ENCODE measurements at regions not wholly inside any gene's neighbourhood (a gene's known extent, or its start where the extent isn't known, plus 50 kb on each side); places are given as distances from the start of the nearest gene placed in this dataset.

GRCh38 chr10:94043431-94043990, 49.8 kb downstream of the PLCE1 start:
- no peak for DNase-seq

- DNase-seq, result no peak
Measured at GRCh38 chr10:94046098-94046497, 52.4 kb downstream of the PLCE1 start.

DNA sequence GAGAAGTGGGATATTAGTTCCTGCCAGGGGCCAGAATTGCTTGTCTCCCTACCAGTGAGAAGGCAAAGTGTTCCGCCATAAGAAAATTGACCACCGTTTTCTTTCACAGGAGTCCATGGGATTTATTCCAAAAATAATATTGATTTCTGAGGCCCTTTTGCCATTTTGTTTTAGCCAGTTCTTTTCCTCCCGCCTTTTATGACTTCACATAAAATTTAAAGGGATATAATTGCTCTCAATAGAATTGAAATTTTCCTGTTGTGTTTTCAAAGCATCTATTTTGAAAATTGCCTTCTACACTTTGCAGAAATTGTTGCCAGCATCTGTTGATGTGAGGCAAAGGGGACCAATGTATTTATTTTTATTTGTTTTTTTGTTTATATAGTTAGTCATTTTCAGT, 53.6 kb downstream of the PLCE1 start:
- DNase-seq, result no peak

- DNase-seq, result no peak
Measured at GRCh38 chr10:94049911-94050310, 56.2 kb downstream of the PLCE1 start.

- DNase-seq, result no peak
Measured at GRCh38 chr10:94052281-94052680, 58.5 kb downstream of the PLCE1 start.

GRCh38 chr10:94052866-94053791, 59.4 kb downstream of the PLCE1 start:
- DNase-seq, result no peak

DNA sequence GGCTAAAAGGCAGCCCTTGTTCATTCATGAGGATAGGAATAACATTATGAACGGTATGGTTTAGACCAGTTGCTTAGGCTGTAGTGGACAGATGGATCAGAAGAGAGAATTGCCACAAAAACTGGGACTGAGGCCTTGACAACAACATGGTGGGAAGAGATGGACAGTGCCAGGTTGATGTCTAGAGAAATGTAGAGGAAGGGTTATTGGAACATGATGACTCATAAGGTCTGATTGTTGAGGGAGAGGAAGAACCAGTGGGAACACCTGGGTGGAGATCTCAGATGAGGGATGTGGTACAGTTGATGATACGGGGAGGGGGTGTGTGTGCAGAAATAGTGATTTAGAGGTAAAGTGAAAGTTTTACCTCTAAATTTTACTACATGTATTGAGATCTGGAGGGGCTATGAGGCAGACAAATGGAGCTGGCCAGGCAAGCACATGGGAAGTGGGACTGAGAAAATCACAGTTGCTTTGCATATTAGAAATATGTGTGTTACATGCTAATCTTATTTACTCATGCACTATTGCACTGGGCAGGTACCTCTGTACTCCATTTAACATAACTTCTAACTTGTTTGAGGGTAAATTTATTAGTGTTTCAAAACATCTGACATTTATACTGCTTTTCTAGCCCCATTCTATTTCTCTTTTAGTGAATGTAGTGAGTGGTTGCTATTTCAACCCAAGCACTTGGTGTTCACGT, 65.6 kb downstream of the PLCE1 start:
- no peak for DNase-seq

DNA sequence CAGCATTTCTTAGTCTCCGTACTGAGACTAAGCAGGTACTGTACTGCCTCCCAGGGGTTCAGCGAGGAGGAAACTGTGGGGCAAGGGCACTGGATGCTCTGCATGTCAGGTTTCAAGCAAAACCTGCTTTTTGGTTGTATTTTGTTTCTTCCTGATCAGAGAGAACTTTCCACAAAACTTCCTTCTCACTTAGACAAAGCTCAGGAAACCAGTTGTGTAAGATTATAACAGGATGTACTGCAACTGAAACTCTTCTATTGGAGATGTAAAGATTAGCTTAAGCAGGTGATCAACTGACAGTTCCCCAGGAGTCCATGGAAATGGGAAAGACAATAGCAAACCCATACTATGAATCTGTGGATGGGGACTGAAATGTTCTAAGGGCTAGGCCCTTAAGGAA, 67.3 kb downstream of the PLCE1 start:
- no peak for DNase-seq

DNA sequence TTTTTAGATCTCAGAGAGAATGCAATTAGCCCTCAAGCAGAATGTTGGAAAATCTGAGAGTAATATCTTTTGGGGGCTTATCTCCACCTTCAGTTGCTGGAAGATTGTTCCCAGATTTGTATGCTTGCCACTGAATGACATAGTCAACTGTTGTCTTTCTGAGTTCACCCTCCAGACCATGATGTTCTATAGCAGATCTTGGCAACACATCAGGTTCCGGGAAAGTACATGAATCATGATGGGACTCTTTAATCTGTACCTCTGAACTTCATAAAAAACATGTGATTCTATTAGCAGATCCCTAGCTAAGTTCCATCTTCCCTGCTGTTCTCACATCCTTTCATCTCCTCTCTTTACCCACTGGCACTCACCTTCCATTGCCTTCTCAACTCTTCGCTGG, 68.9 kb downstream of the PLCE1 start:
- no peak for DNase-seq

GRCh38 chr10:94065362-94065761, 71.6 kb downstream of the PLCE1 start:
- no peak for DNase-seq

- DNase-seq, result no peak
Measured at GRCh38 chr10:94065787-94066186, 72.1 kb downstream of the PLCE1 start.

DNA sequence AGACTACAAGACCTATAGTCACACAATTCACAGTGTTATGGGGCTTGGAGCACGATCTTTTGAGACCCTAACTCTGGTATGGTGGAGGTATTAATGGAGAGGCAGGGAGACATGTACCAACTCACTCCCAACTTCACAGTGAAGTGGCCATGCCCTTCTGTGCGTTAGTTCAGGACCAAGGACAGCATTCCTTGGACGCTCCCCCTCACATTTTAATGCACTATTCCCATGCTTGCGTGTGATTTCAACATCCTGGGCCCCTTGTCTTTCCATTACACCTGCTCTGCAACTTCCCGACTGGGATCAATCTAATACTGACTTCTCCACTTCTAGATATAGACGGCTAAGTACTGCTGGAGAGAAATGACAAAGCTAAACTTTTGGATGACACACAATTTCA, 72.7 kb downstream of the PLCE1 start:
- DNase-seq, result no peak

DNA sequence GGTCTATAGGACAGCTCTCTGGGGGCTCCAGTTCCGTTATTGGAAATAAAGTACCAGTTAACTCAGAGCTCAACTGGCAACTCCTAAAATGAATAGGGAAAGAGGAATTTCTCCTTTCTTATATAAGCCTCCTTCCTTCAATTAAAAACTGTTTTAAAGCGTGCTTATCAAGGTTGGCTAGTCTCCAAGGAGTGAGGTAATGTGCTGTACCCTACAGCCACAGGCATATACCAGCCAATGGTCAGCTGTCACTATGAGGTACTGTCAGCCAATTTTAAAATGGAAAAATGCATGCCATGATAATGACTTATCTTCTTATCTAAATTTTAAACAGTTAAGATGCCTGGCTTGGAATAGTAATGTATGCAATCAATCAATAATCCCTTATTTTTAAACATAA, 76.2 kb downstream of the PLCE1 start:
- no peak for DNase-seq

DNA sequence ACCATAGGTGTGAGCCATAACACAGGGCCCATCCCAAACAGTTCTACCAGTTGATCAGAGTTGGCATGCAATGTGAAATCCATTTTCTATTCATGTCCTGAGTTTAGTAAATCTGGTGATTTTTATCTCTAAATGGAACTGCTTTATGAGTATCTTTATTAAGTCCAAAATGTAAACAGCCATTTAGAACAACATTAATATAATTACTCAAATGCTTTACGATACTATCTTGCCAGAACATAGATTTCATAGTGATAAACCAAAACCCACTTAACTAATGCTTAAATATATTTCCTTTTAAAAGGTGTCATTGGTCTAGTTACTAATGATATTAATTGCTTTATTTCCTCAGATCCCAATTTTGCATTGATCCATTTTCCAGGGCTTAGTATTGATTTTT, 80.7 kb downstream of the PLCE1 start:
- no peak for DNase-seq

- DNase-seq, result no peak
Measured at GRCh38 chr10:94075506-94075905, 81.8 kb downstream of the PLCE1 start.

DNA sequence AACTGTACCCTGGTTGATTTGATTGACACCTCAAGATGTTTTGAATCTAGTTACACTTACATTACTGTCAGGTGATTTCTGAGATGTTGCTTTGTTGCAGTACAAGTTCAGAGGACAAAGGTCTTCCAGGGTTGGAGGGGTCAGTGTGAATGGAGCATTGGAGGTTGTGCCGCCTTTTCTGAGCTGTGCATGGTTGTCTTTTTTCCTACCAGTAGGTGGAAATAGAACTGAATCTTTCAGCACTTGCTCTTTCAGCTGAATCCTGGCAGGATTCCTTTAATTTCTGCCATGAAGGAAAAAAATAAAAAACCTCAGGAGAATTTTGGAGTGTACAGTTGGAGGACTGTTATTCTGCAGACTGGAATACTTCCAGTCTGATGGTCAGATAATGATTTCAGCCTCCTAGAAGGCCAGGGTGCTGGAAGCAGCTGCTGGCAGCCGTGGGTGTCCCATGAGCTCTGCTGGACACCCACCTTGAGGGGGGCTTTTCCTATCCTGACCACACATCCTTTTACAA, 82.7 kb downstream of the PLCE1 start:
- DNase-seq, result peak; percentile 59

- DNase-seq, result no peak
Measured at GRCh38 chr10:94077042-94077441, 83.3 kb downstream of the PLCE1 start.

DNA sequence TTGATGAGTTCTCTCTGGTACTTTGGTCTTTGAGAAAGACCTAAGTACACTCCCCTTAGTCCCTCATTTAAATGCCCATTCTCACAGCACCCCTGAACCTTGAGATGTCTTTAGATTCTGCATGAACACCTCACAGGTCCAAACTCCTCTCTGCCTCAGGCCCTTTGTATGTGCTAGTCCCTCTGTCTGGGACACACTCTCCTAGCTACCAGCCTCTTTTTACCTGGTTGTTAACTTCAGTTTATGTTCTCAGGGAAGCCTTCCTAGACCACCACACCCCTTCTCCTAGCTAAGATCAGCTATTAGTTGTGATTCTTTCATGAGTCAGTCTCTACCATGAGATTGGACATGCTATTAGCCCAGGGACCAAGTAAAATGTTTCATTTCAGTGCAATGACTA, 86.4 kb downstream of the PLCE1 start:
- no peak for DNase-seq

- DNase-seq, result no peak
Measured at GRCh38 chr10:94083662-94084265, 90.0 kb downstream of the PLCE1 start.

DNA sequence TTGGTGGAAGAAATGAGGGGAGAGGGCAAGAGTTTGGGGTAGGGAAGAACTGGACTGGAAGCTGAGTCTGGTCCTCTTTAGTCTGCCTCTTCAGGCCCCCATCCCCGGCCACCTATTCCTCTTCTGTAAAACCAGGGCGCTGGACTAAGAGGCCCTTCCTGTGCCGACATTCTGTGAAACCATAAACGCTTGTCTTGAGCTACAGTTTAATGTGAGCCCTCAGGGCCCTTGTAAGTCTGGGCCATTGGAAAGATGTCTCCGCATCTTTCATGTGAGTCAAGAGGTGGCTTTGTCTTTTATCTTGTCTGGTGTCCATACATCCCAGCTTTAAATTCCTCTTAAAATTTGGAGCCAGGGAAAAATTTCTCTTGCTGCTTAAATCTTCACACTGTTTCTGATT, 90.6 kb downstream of the PLCE1 start:
- no peak for DNase-seq

GRCh38 chr10:94085288-94085687, 91.6 kb downstream of the PLCE1 start:
- DNase-seq, result no peak

DNA sequence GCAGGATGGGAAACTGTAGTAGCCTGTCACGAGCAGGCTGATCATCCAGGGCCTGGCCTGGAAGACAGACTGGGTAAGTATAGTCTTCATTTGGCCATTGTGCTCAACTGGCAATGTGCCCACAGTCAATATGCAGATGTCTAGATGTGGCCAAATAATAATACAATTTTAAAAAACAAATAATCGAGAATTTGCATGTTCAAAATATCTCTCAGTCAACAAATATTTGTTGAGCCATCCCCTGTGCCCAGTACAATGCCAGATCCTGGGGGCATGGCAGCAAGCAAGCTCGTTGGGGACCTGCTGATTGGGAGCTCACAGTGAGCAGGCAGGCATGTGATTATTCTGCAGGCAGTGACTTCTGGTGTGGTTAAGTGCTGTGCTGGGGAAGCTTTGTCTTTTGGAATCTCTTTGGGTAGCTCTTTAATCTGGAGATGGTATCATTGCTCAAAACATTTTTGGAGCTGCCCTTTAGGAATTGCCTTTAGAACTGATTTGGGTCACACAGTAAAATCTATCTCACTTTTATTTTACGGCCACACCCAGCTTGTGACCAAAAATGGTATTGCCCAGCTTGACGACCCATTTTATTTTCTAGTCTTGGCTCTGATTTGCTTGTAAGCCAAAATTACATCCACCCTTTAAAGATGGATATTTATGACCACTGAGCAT, 92.2 kb downstream of the PLCE1 start:
- no peak for DNase-seq

GRCh38 chr10:94088926-94089381, 95.2 kb downstream of the PLCE1 start:
- no peak for DNase-seq

Measured in NCI-H446 treated with DMSO at 0.1 percent for 48 hours (cell line).